ENCODE measurements at regions not wholly inside any gene's neighbourhood (a gene's known extent, or its start where the extent isn't known, plus 50 kb on each side); places are given as distances from the start of the nearest gene placed in this dataset.

- TF ChIP-seq CTCF (IDR thresholded peaks at IDR 0.05): no peak
- TF ChIP-seq ZFX (IDR thresholded peaks at IDR 0.05; ENCODE audit: borderline replicate concordance): no peak
These were observed 94.8 kb upstream of the RTL6 start for GRCh38 chr22:44592824-44593148.
